HG03060 (cell line): ENCODE measurements at regions not wholly inside any gene's neighbourhood (a gene's known extent, or its start where the extent isn't known, plus 50 kb on each side); places are given as distances from the start of the nearest gene placed in this dataset.

Experiments
- ATAC-seq: cut with Tn5 transposase; IDR thresholded peaks from one replicate; pipeline ENCODE4 v1.9.1; 2021; ENCODE audit warnings: low read depth, moderate number of reproducible peaks; ENCODE audit not compliant: unreplicated experiment

- no peak for ATAC-seq
These were observed 129.8 kb upstream of the TIAM1 start for GRCh38 chr21:31473685-31474345.

- no peak for ATAC-seq
These were observed 127.8 kb upstream of the TIAM1 start for GRCh38 chr21:31471865-31472264.

GRCh38 chr21:31470896-31471694, 127.0 kb upstream of the TIAM1 start:
- no peak for ATAC-seq

GRCh38 chr21:31460980-31461379, 116.9 kb upstream of the TIAM1 start:
- ATAC-seq, result no peak

GRCh38 chr21:31459457-31459856, 115.4 kb upstream of the TIAM1 start:
- no peak for ATAC-seq

- no peak for ATAC-seq
These were observed 113.6 kb upstream of the TIAM1 start for GRCh38 chr21:31457675-31458074.

- no peak for ATAC-seq
These were observed 112.1 kb upstream of the TIAM1 start for GRCh38 chr21:31456201-31456600.

- no peak for ATAC-seq
These were observed 111.4 kb upstream of the TIAM1 start for GRCh38 chr21:31455506-31455905.

GRCh38 chr21:31450980-31451379, 106.9 kb upstream of the TIAM1 start:
- ATAC-seq, result no peak

GRCh38 chr21:31449921-31450535, 106.0 kb upstream of the TIAM1 start:
- ATAC-seq, result no peak

- ATAC-seq, result no peak
These were observed 104.4 kb upstream of the TIAM1 start for GRCh38 chr21:31448496-31448895.

- no peak for ATAC-seq
These were observed 103.4 kb upstream of the TIAM1 start for GRCh38 chr21:31447505-31447904.

- ATAC-seq, result no peak
These were observed 102.3 kb upstream of the TIAM1 start for GRCh38 chr21:31446226-31446855.

- no peak for ATAC-seq
These were observed 101.1 kb upstream of the TIAM1 start for GRCh38 chr21:31445137-31445536.

- no peak for ATAC-seq
These were observed 99.9 kb upstream of the TIAM1 start for GRCh38 chr21:31443736-31444521.

- ATAC-seq, result no peak
These were observed 98.3 kb upstream of the TIAM1 start for GRCh38 chr21:31442339-31442738.

GRCh38 chr21:31429506-31429905, 85.4 kb upstream of the TIAM1 start:
- ATAC-seq, result no peak

- no peak for ATAC-seq
These were observed 82.3 kb upstream of the TIAM1 start for GRCh38 chr21:31426235-31426797.

- no peak for ATAC-seq
These were observed 81.1 kb upstream of the TIAM1 start for GRCh38 chr21:31425138-31425537.

- ATAC-seq, result no peak
These were observed 80.0 kb upstream of the TIAM1 start for GRCh38 chr21:31424058-31424457.
